Stimulated activated CD8-positive, alpha-beta memory T cell treated with anti-CD3 and anti-CD28 coated beads, Interleukin-15, amount 100 ng/mL, for 1 hour (primary cell): ENCODE measurements at regions not wholly inside any gene's neighbourhood (a gene's known extent, or its start where the extent isn't known, plus 50 kb on each side); places are given as distances from the start of the nearest gene placed in this dataset.

Experiments
- DNase-seq: peaks from one replicate; pipeline ENCODE4 v3.0.0-alpha.2; 2020; ENCODE audit warnings: low read depth

- DNase-seq, result no peak
Observed at GRCh38 chr2:14577843-14578242, 54.7 kb upstream of the LRATD1 start.
